Large intestine (tissue), 3 donors: ENCODE measurements at regions not wholly inside any gene's neighbourhood (a gene's known extent, or its start where the extent isn't known, plus 50 kb on each side); places are given as distances from the start of the nearest gene placed in this dataset.

Experiments
- DNase-seq, 2 donors: peaks; one replicate each; pipeline versions ENCODE4 v3.0.0 to v3.0.0-alpha.2; 2013
- H3K27ac ChIP-seq: one replicate; pipeline ENCODE4 v1.5.1; 2013; ENCODE audit warnings: low read length
- H3K27me3 ChIP-seq: 2 replicates; pipeline ENCODE4 v1.6.1; 2013; ENCODE audit warnings: low read length; ENCODE audit not compliant: control insufficient read depth, insufficient read depth
- H3K36me3 ChIP-seq: 2 replicates; pipeline ENCODE4 v1.6.1; 2013; ENCODE audit warnings: low read length; ENCODE audit not compliant: control insufficient read depth, insufficient read depth
- H3K4me1 ChIP-seq: one replicate; pipeline ENCODE4 v1.6.1; 2013; ENCODE audit warnings: low read length; ENCODE audit not compliant: control insufficient read depth, insufficient read depth
- H3K4me3 ChIP-seq: one replicate; pipeline ENCODE4 v1.5.1; 2013; ENCODE audit warnings: low read length
- H3K9me3 ChIP-seq: one replicate; pipeline ENCODE4 v1.6.1; 2013; ENCODE audit warnings: mild to moderate bottlenecking, low read depth, low read length, moderate library complexity; ENCODE audit not compliant: control insufficient read depth
- WGBS: methylation state at CpG from one replicate; pipeline ENCODE4 v1.1.5; 2013; ENCODE audit warnings: low lambda C conversion rate; ENCODE audit not compliant: insufficient coverage; 5-methylcytosine and 5-hydroxymethylcytosine counted together

DNA sequence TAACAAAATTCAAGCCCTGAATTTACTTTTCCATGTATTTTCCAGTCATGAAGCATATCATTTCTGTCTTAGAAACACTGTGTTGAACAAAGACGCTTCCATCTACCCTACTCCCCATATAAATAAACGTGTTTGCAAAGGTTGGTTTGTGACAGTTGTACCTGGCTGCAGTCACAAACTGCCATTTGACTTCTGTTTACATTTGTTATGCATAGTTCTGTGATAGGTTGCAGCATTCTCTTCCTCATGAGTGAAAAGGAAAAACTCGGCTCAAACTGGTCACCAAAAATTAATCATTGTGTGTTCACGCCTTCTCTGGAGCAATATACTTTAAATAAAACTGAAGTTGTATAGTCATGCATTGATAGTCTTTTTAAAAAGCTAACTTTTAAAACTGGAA, 69.3 kb upstream of the MOCS2 start:
- Histone ChIP-seq H3K36me3 (no peaks in the 10 kb centered on the region), H3K9me3 (no peaks in the 10 kb centered on the region), H3K4me3 (no peak overlapping the region), H3K4me1 (no peaks in the 10 kb centered on the region), H3K27me3 (no peaks in the 10 kb centered on the region), H3K27ac (no peak overlapping the region)
- DNase-seq, result no peak
- WGBS, result 82% methylated on average over 2 of the region's 4 CpGs

DNA sequence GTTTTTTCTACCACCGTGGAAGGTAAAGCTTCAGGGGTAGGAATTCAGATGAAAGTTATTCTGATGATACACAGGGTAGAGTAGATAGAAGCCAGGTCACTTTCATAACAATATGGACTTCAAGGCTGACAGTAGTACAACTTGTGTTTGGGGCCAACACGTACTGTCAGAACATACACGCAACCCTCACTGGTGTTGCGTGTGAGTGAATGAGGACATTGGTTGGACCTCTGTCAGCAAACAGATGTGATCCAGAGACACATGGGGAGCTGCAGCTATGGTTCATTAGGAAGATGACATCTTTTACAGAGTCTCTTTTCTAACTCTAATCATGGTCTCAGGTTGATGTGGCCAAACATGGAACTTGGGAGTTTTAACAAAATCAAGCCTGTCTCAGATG, 70.1 kb upstream of the MOCS2 start:
- Histone ChIP-seq H3K36me3 (no peaks in the 10 kb centered on the region), H3K27ac (no peak overlapping the region), H3K27me3 (no peaks in the 10 kb centered on the region), H3K9me3 (no peaks in the 10 kb centered on the region), H3K4me3 (no peak overlapping the region), H3K4me1 (no peaks in the 10 kb centered on the region)
- whole genome bisulfite sequencing, result 86% methylated on average over 1 of the region's 4 CpGs
- no peak for DNase-seq

DNA sequence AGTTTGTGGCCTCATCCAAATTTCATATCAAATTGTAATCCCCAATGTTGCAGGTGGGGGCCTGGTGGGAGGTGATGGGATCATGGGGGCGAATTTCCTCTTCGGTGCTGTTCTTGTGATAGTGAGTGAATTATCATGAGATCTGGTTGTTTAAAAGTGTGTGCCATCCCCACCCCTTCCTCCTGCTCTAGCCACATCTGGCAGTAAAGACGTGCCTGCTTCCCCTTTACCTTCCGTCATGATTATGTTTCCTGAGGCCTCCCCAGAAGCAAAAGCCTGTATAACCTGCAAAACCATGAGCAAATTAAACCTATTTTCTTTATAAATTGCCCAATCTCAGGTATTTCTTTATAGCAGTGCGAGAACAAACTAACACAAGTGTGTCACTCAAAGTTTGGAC, 71.0 kb upstream of the MOCS2 start:
- Histone ChIP-seq H3K4me1 (no peaks in the 10 kb centered on the region), H3K9me3 (no peaks in the 10 kb centered on the region), H3K36me3 (no peaks in the 10 kb centered on the region), H3K27ac (no peak overlapping the region), H3K4me3 (no peak overlapping the region), H3K27me3 (no peaks in the 10 kb centered on the region)
- no CpG with 5 or more reads among the region's 5 CpGs for WGBS
- DNase-seq, result no peak

DNA sequence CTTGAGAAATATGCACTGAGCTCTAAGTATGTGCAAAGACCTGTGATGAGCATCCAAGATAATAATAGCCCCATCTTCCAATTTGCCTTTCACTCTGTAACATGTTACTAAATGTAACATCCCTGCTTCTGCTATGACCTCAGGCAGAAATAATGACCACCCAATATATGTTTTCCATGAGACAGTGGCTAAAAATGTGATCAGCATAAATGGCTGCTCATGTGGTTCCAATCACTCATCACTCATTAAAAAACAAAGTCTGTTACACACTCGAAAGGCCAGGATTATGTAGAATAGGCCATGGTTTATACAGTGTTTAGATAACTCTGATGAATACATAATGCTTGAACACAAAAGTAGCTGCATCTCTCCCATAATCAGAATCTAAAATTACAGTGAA, 71.4 kb upstream of the MOCS2 start:
- no CpG with 5 or more reads among the region's 1 CpG for WGBS
- H3K27me3 ChIP-seq, result no peaks in the 10 kb centered on the region
- no peak for DNase-seq

DNA sequence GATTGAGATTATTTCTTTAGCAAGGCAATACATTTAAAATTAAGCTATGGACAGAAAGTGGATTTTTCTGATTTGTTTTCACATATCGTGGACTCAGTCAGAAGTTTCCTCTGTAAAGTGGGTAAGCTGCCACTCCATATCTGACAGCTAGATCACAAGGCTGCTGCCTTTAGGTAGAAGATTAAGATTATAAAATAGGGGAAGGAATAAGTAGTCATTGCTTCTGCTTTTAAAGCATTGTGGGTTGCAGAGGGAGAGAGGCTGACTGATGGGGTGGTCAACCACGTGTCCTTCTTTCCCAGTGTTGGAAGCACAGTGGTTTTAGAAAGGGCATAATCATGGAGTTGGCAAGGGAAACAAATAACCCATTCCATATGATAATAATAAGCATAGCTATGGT, 74.3 kb upstream of the MOCS2 start:
- H3K9me3 ChIP-seq, result no peaks in the 10 kb centered on the region
- H3K36me3 ChIP-seq, result no peaks in the 10 kb centered on the region
- no peaks in the 10 kb centered on the region for H3K27me3 ChIP-seq
- H3K27ac ChIP-seq, result no peak overlapping the region
- 100% methylated on average over 1 of the region's 2 CpGs for WGBS
- no peak for DNase-seq
- no peak overlapping the region for H3K4me3 ChIP-seq
- H3K4me1 ChIP-seq, result no peaks in the 10 kb centered on the region

More for the DNA sequence above, 71.4 kb upstream of the MOCS2 start:
- H3K27ac ChIP-seq, result no peak overlapping the region
- H3K4me1 ChIP-seq, result no peaks in the 10 kb centered on the region
- H3K9me3 ChIP-seq, result no peaks in the 10 kb centered on the region
- no peak overlapping the region for H3K4me3 ChIP-seq
- H3K36me3 ChIP-seq, result no peaks in the 10 kb centered on the region

DNA sequence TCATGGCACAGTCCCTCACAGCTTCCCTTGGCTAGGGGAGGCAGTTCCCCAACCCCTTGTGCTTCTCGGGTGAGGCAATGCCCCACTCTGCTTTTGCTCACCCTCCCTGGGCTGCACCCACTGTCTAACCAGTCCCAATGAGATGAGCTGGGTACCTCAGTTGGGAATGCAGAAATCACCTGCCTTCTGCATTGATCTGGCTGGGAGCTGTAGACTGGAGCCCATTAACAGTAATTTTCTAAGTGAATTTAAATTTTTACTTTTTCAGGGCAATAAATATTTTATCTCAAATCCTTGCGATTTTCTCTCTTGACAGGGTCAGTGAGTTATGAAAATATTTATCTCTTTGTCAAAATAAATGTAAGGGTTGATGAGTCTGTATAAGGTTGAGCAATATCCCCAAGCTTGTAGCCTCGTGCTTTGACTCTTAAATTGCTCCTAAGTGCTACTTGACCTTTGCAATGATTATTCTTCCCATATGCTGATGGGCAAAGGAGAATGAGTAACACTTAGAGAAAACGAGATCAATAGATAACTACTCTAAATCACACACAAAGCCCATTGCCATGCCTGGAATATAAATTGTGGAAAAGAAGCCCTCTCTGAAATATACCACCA, 82.1 kb upstream of the MOCS2 start:
- 40% methylated on average over 1 of the region's 4 CpGs for whole genome bisulfite sequencing
- no peak for DNase-seq
- no peaks in the 10 kb centered on the region for H3K27me3 ChIP-seq
- H3K27ac ChIP-seq, result no peak overlapping the region
- H3K9me3 ChIP-seq, result no peaks in the 10 kb centered on the region
- no peaks in the 10 kb centered on the region for H3K4me1 ChIP-seq
- H3K36me3 ChIP-seq, result no peaks in the 10 kb centered on the region
- H3K4me3 ChIP-seq, result no peak overlapping the region

DNA sequence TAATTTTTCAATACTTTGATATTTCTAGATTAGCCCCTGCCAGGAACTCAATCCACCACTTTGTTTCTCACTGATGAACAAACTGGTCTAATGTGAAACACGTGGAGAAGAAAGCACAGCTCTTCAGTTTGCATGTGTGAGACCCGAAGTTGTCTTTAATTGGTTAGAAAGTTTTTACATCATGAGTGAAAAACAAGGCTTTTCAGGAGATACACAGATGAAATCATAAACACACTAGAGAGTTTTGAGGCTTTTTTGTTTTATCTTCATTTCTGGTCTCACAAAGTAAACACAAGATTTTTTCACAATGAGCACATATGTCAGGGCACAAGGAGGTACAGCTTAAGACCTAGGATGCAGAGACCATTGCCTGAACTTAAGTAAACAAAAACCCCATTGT, 84.5 kb upstream of the MOCS2 start:
- Histone ChIP-seq H3K9me3 (no peaks in the 10 kb centered on the region), H3K27me3 (no peaks in the 10 kb centered on the region), H3K4me1 (no peaks in the 10 kb centered on the region), H3K27ac (no peak overlapping the region), H3K4me3 (no peak overlapping the region), H3K36me3 (no peaks in the 10 kb centered on the region)
- whole genome bisulfite sequencing, result 86% methylated on average over 2 of the region's 2 CpGs
- DNase-seq, result no peak

DNA sequence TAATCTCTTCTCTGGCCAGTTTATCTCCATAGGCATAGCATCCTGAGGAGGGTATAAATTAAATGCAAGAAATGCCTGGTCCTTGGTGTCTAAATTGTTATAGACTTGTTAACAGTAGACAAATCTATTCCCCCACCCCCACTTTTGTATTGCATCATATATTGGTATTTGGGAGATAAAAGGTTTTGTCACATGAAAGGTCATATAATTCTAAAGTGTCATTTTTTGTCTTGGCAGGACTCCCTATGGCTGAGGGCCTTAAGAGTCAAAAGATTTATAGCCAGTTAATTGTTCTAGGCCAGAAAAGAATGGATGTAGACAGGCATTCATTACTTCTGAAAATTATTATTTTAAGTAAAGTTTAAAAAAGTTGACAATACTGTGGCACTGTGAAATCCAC, 90.3 kb upstream of the MOCS2 start:
- no peaks in the 10 kb centered on the region for H3K9me3 ChIP-seq
- no peaks in the 10 kb centered on the region for H3K4me1 ChIP-seq
- no peaks in the 10 kb centered on the region for H3K36me3 ChIP-seq
- no peak overlapping the region for H3K4me3 ChIP-seq
- H3K27me3 ChIP-seq, result no peaks in the 10 kb centered on the region
- no peak overlapping the region for H3K27ac ChIP-seq
- no peak for DNase-seq

DNA sequence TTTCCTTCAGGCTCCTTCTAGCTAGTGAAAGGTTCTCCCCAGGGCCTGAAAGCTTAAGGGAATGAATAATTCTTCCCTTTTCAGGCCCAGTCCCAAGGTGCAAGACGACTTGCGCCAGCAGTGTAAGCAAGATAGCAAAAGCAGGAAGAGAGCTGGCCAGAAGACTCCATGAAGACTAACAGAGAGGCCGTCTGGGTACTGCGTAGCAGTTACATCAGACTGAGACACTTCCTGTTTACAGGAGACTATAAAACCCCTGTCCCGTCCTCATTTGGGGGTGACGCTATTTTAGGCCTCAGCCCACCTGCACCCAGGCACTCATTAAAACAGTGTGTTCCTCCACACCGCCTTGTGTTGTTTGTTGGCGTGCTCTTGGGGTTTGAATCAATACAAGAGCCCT, 90.7 kb upstream of the MOCS2 start:
- Histone ChIP-seq H3K27ac (no peak overlapping the region), H3K4me1 (no peaks in the 10 kb centered on the region), H3K4me3 (no peak overlapping the region), H3K9me3 (no peaks in the 10 kb centered on the region), H3K36me3 (no peaks in the 10 kb centered on the region), H3K27me3 (no peaks in the 10 kb centered on the region)
- no peak for DNase-seq
- 83% methylated on average over 2 of the region's 8 CpGs for WGBS

DNA sequence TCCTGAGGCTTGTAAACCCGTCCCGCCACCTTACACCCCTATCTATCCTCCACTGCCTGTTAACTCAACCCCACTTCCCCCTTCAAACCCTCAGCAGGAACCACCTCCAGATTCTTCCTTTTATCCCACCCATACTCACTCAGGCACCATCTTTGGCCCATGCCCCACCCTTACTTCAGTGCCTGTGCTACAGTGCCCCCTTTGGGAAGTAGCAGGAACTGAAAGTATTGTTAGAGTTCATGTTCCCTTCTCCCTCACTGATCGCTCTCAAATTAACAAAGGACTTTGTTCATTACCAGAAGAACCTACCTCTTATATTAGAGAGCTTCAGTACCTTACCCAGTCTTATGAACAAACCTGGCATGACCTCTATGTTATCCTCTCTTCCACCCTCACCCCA, 92.2 kb upstream of the MOCS2 start:
- Histone ChIP-seq H3K36me3 (no peaks in the 10 kb centered on the region), H3K27me3 (no peaks in the 10 kb centered on the region), H3K27ac (no peak overlapping the region), H3K9me3 (no peaks in the 10 kb centered on the region), H3K4me1 (no peaks in the 10 kb centered on the region), H3K4me3 (no peak overlapping the region)
- 90% methylated on average over 2 of the region's 3 CpGs for WGBS
- DNase-seq, result no peak

DNA sequence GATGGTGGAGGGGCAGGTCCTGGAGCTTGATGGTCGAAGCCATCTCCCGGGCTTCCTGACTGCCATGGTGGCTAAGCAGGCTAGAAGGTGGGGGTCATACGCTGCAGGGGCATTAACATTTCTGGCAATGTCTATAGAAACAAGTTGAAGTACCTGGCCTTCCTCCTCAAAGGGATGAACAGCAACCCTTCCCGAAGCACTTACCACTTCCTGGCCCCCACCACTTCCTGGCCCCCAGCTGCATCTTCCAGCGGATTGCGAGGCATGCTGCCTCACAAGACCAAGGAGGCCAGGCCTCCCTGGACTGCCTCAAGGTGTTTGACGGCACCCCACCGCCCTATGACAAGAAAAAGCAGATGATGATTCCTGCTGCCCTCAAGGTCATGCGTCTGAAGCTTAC, 97.0 kb upstream of the MOCS2 start:
- H3K27ac ChIP-seq, result no peak overlapping the region
- no peaks in the 10 kb centered on the region for H3K36me3 ChIP-seq

More for the DNA sequence above, 97.0 kb upstream of the MOCS2 start:
- Histone ChIP-seq H3K4me1 (no peaks in the 10 kb centered on the region), H3K27me3 (no peaks in the 10 kb centered on the region), H3K4me3 (no peak overlapping the region), H3K9me3 (no peaks in the 10 kb centered on the region)
- no CpG with 5 or more reads among the region's 9 CpGs for WGBS
- no peak for DNase-seq
